HEK293 (cell line): ENCODE measurements at regions not wholly inside any gene's neighbourhood (a gene's known extent, or its start where the extent isn't known, plus 50 kb on each side); places are given as distances from the start of the nearest gene placed in this dataset.

Source experiments
- CTCF ChIA-PET: fragments of 350-600 bp; formaldehyde crosslinking; extraction: SDS; loops from one replicate; lab custom pipeline; 2021; ENCODE audit warnings: antibody characterized with exemption; lab: Yijun Ruan, JAX
- POLR2A ChIA-PET: fragments of 300-600 bp; formaldehyde crosslinking; extraction: SDS; loops from one replicate; lab custom pipeline; 2020; ENCODE audit warnings: antibody characterized with exemption, inconsistent platforms; lab: Yijun Ruan, JAX
- H3K27ac ChIP-seq: fragments of 200-500 bp; sonication (Bioruptor generic); 2 replicates; pipeline ENCODE4 v1.5.1; 2014; ENCODE audit warnings: low read depth, low read length, control low read depth, inconsistent platforms; ENCODE audit errors: extremely low read depth
- H3K36me3 ChIP-seq, 2 experiments: fragments of 200-500 bp in 1 of 2; sonication (Bioruptor generic) in 1 of 2; 1 replicate in 1 of 2; 2 replicates in 1 of 2; pipeline ENCODE4 v1.5.1; 2014 to 2017; ENCODE audit warnings: inconsistent platforms in 2 of 2, low read length in 2 of 2; ENCODE audit not compliant: control insufficient read depth in 2 of 2, insufficient read depth in 1 of 2
- H3K4me1 ChIP-seq: fragments of 200-500 bp; sonication (Bioruptor generic); 2 replicates; pipeline ENCODE4 v1.5.1; 2014; ENCODE audit warnings: mild to moderate bottlenecking, low read length, inconsistent platforms; ENCODE audit not compliant: control insufficient read depth, insufficient read depth
- H3K4me3 ChIP-seq: 2 replicates; pipeline ENCODE4 v1.5.1; 2011; ENCODE audit warnings: low read depth, mild to moderate bottlenecking, control low read depth, low read length, moderate library complexity
- H3K9me3 ChIP-seq: fragments of 200-500 bp; sonication (Bioruptor generic); 2 replicates; pipeline ENCODE4 v1.5.1; 2014; ENCODE audit warnings: low read depth, low read length, inconsistent platforms; ENCODE audit not compliant: control insufficient read depth, insufficient read depth
- AEBP2 ChIP-seq: fragments of 450-650 bp; formaldehyde crosslinking; IDR thresholded peaks from 2 replicates; pipeline ENCODE4 v1.5.1; 2016; ENCODE audit warnings: missing biosample characterization, missing genetic modification characterization, borderline replicate concordance
- GLI2 ChIP-seq: fragments of 450-650 bp; formaldehyde crosslinking; IDR thresholded peaks from 2 replicates; pipeline ENCODE4; 2017; ENCODE audit warnings: missing biosample characterization, missing genetic modification characterization, low read depth, borderline replicate concordance
- HIC1 ChIP-seq: fragments of 450-650 bp; formaldehyde crosslinking; IDR thresholded peaks from 2 replicates; pipeline ENCODE4 v1.5.1; 2016; ENCODE audit warnings: missing biosample characterization, missing genetic modification characterization
- HOXA7 ChIP-seq: sonication (generic); formaldehyde crosslinking; IDR thresholded peaks from 2 replicates; pipeline ENCODE4 v1.8.1; 2022; ENCODE audit warnings: missing genetic modification reagents, borderline replicate concordance
- HOXD13 ChIP-seq: sonication (generic); formaldehyde crosslinking; IDR thresholded peaks from 2 replicates; pipeline ENCODE4 v1.8.0; 2022; ENCODE audit warnings: missing genetic modification reagents, borderline replicate concordance
- KLF1 ChIP-seq: fragments of 450-650 bp; formaldehyde crosslinking; IDR thresholded peaks from 2 replicates; pipeline ENCODE4 v1.5.1; 2016; ENCODE audit warnings: missing biosample characterization, missing genetic modification characterization
- SALL2 ChIP-seq: fragments of 450-650 bp; formaldehyde crosslinking; IDR thresholded peaks from 2 replicates; pipeline ENCODE4 v1.5.0; 2017; ENCODE audit warnings: missing biosample characterization, mild to moderate bottlenecking, missing genetic modification characterization, borderline replicate concordance
- SCRT1 ChIP-seq: fragments of 450-650 bp; formaldehyde crosslinking; IDR thresholded peaks from 2 replicates; pipeline ENCODE4 v1.5.1; 2016; ENCODE audit warnings: missing biosample characterization, missing genetic modification characterization, borderline replicate concordance
- SP2 ChIP-seq: fragments of 450-650 bp; formaldehyde crosslinking; IDR thresholded peaks from 2 replicates; pipeline ENCODE4 v1.5.1; 2016; ENCODE audit warnings: missing biosample characterization, missing genetic modification characterization
- SP3 ChIP-seq: fragments of 450-650 bp; formaldehyde crosslinking; IDR thresholded peaks from 2 replicates; pipeline ENCODE4 v1.5.1; 2016; ENCODE audit warnings: missing biosample characterization, missing genetic modification characterization
- ZNF112 ChIP-seq: fragments of 450-650 bp; formaldehyde crosslinking; IDR thresholded peaks from 2 replicates; pipeline ENCODE4 v1.5.0; 2017; ENCODE audit warnings: missing biosample characterization, missing genetic modification characterization
- ZNF132 ChIP-seq: fragments of 450-650 bp; formaldehyde crosslinking; IDR thresholded peaks from 2 replicates; pipeline ENCODE4 v1.5.1; 2017; ENCODE audit warnings: missing biosample characterization, missing genetic modification characterization, borderline replicate concordance
- ZNF175 ChIP-seq: fragments of 450-650 bp; formaldehyde crosslinking; IDR thresholded peaks from 2 replicates; pipeline ENCODE4 v1.5.1; 2016; ENCODE audit warnings: missing biosample characterization, missing genetic modification characterization
- ZNF24 ChIP-seq: fragments of 450-650 bp; formaldehyde crosslinking; IDR thresholded peaks from 2 replicates; pipeline ENCODE4 v1.5.1; 2016; ENCODE audit warnings: missing biosample characterization, missing genetic modification characterization
- ZNF394 ChIP-seq: fragments of 450-650 bp; formaldehyde crosslinking; IDR thresholded peaks from 2 replicates; pipeline ENCODE4 v1.5.1; 2016; ENCODE audit warnings: missing biosample characterization, missing genetic modification characterization, mild to moderate bottlenecking, moderate library complexity, borderline replicate concordance
- ZNF433 ChIP-seq: fragments of 450-650 bp; formaldehyde crosslinking; IDR thresholded peaks from 2 replicates; pipeline ENCODE4 v1.5.1; 2016; ENCODE audit warnings: missing biosample characterization, missing genetic modification characterization, low read depth
- ZNF560 ChIP-seq: fragments of 450-650 bp; formaldehyde crosslinking; IDR thresholded peaks from 2 replicates; pipeline ENCODE4 v1.5.1; 2017; ENCODE audit warnings: missing biosample characterization, missing genetic modification characterization, borderline replicate concordance
- ZNF843 ChIP-seq: fragments of 450-650 bp; formaldehyde crosslinking; IDR thresholded peaks from 2 replicates; pipeline ENCODE4 v1.5.1; 2016; ENCODE audit warnings: missing biosample characterization, missing genetic modification characterization
- ZSCAN23 ChIP-seq: fragments of 450-650 bp; formaldehyde crosslinking; IDR thresholded peaks from 2 replicates; pipeline ENCODE4 v1.5.1; 2016; ENCODE audit warnings: missing biosample characterization, missing genetic modification characterization
- ZSCAN5A ChIP-seq: fragments of 450-650 bp; formaldehyde crosslinking; IDR thresholded peaks from 2 replicates; pipeline ENCODE4 v1.5.1; 2016; ENCODE audit warnings: missing biosample characterization, missing genetic modification characterization
- TF ChIP-seq, protein P1 (sequence below): fragments of 450-650 bp; formaldehyde crosslinking; IDR thresholded peaks from 2 replicates; pipeline ENCODE4 v1.5.1; 2016; ENCODE audit warnings: missing biosample characterization, missing genetic modification characterization, low read depth
- TF ChIP-seq, protein P2 (sequence below): fragments of 450-650 bp; formaldehyde crosslinking; IDR thresholded peaks from 2 replicates; pipeline ENCODE4 v1.5.1; 2016; ENCODE audit warnings: missing biosample characterization, missing genetic modification characterization

DNA sequence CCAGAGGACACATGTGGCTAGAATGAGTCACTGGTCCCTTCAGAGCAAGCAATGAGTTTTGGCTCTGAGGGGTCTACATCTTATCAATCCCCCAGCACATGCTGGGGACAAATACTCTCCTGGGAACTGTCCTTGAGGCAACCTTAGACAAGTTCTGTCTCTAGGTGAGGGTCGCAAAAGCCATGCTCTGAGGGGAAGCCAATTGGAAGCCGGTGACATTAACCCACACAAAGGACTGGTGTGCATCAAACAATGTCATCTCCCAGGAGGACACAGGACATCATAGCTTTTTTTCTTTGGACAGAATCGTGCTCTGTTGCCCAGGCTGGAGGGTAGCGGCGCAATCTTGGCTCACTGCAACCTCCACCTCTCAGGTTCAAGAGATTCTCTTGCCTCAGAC, 111.6 kb upstream of the ZNF722 start:
- Histone ChIP-seq H3K36me3 (no peaks in the 10 kb centered on the region), H3K9me3 (no peaks in the 10 kb centered on the region), H3K4me1 (no peaks in the 10 kb centered on the region), H3K27ac (no peak overlapping the region), H3K4me3 (no peak overlapping the region)
- TF ChIP-seq ZSCAN5A (tag by site-specific recombination): no peak
- no peak for TF ChIP-seq ZNF433 (tag by site-specific recombination)
- TF ChIP-seq ZNF112 (tag by site-specific recombination): no peak
- TF ChIP-seq, protein P1, sequence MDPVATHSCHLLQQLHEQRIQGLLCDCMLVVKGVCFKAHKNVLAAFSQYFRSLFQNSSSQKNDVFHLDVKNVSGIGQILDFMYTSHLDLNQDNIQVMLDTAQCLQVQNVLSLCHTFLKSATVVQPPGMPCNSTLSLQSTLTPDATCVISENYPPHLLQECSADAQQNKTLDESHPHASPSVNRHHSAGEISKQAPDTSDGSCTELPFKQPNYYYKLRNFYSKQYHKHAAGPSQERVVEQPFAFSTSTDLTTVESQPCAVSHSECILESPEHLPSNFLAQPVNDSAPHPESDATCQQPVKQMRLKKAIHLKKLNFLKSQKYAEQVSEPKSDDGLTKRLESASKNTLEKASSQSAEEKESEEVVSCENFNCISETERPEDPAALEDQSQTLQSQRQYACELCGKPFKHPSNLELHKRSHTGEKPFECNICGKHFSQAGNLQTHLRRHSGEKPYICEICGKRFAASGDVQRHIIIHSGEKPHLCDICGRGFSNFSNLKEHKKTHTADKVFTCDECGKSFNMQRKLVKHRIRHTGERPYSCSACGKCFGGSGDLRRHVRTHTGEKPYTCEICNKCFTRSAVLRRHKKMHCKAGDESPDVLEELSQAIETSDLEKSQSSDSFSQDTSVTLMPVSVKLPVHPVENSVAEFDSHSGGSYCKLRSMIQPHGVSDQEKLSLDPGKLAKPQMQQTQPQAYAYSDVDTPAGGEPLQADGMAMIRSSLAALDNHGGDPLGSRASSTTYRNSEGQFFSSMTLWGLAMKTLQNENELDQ (tag by site-specific recombination): no peak
- TF ChIP-seq ZNF843: no peak
- TF ChIP-seq ZNF132 (tag by site-specific recombination): no peak
- TF ChIP-seq HOXD13: no peak
- no peak for TF ChIP-seq HOXA7 (CRISPR knock-in tag)
- TF ChIP-seq ZNF24 (tag by site-specific recombination): no peak
- no peak for TF ChIP-seq KLF1 (tag by site-specific recombination)
- TF ChIP-seq ZNF175 (tag by site-specific recombination): no peak
- TF ChIP-seq ZSCAN23: no peak
- TF ChIP-seq SALL2 (tag by site-specific recombination): no peak
- no peak for TF ChIP-seq SCRT1 (tag by site-specific recombination)
- TF ChIP-seq, protein P2, sequence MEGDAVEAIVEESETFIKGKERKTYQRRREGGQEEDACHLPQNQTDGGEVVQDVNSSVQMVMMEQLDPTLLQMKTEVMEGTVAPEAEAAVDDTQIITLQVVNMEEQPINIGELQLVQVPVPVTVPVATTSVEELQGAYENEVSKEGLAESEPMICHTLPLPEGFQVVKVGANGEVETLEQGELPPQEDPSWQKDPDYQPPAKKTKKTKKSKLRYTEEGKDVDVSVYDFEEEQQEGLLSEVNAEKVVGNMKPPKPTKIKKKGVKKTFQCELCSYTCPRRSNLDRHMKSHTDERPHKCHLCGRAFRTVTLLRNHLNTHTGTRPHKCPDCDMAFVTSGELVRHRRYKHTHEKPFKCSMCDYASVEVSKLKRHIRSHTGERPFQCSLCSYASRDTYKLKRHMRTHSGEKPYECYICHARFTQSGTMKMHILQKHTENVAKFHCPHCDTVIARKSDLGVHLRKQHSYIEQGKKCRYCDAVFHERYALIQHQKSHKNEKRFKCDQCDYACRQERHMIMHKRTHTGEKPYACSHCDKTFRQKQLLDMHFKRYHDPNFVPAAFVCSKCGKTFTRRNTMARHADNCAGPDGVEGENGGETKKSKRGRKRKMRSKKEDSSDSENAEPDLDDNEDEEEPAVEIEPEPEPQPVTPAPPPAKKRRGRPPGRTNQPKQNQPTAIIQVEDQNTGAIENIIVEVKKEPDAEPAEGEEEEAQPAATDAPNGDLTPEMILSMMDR (tag by site-specific recombination): no peak
- no peak for TF ChIP-seq ZNF560 (tag by site-specific recombination)
- ChIA-PET POLR2A (no interaction called here), CTCF (interaction anchor here (0.7 kb wide), 1 partner anchor 296 kb away, joined by 3 read pairs; no protein-coding TSS in a partner anchor)

DNA sequence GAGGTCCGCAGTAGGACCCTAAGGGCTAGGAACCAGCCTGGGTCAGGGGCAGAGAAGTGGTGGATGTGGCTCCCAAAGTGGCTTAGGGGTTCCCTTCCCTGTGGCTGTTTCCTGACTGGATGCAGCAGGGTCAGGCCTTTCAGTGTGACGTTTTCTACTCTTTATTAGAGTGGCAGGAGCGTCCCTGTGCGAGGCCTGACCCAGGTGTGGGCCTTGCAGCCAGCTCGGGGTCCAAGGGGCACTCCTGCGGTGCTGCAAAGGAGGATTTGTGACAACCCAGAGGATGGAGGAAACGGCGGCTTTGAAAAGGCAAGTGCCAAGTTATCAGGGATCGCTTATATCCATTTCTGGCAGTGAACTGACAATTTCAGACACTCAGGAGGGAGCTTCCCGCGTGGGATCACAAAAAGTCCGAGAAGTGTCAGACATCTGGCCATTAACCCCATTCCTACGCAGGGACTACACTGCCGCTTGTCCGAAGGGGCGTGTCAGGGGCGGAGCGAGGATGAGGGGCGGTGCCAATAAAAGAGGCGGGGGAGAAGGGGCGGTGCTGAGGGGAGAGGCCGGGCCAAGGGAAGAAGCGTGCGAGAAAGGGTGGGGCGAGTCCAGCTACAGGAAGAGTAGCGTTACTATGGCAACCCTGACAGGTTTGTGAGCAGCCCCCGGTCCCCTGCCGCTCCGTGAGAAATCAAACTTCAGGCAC, 98.8 kb upstream of the ZNF722 start:
- ChIA-PET POLR2A (no interaction called here), CTCF (no interaction called here)
- Histone ChIP-seq H3K9me3 (no peaks in the 10 kb centered on the region), H3K4me3 (no peak overlapping the region), H3K27ac (no peak overlapping the region), H3K4me1 (no peaks in the 10 kb centered on the region), H3K36me3 (no peaks in the 10 kb centered on the region)
- TF ChIP-seq SP3 (tag by site-specific recombination) (0 out of 2 replicates have a peak, but pooled peaks have one; percentile 20), SP2 (tag by site-specific recombination) (peak; percentile 51), ZNF394 (tag by site-specific recombination) (peak; percentile 58; the same call in 1 of the 2 replicates), GLI2 (tag by site-specific recombination) (no peak), AEBP2 (no peak), HIC1 (tag by site-specific recombination) (no peak)
